HS-5 (cell line): ENCODE measurements at regions not wholly inside any gene's neighbourhood (a gene's known extent, or its start where the extent isn't known, plus 50 kb on each side); places are given as distances from the start of the nearest gene placed in this dataset.

Source experiments
- DNase-seq: peaks from one replicate; pipeline ENCODE4 v3.0.0-alpha.2; 2012; ENCODE audit warnings: low read depth

GRCh38 chr15:69740684-69741083 is 288.1 kb downstream of the RPLP1 start:
- no peak for DNase-seq

GRCh38 chr15:69742361-69742760 is 289.7 kb downstream of the RPLP1 start:
- DNase-seq: no peak

GRCh38 chr15:69743091-69743490 is 290.5 kb downstream of the RPLP1 start:
- no peak for DNase-seq

- DNase-seq: no peak
These were observed 292.0 kb downstream of the RPLP1 start for GRCh38 chr15:69744391-69745162.

- DNase-seq: no peak
These were observed 294.6 kb downstream of the RPLP1 start for GRCh38 chr15:69747193-69747592.

- no peak for DNase-seq
These were observed 295.5 kb downstream of the RPLP1 start for GRCh38 chr15:69748131-69748530.

GRCh38 chr15:69748576-69749185 is 296.1 kb downstream of the RPLP1 start:
- no peak for DNase-seq

GRCh38 chr15:69749274-69749673 is 296.7 kb downstream of the RPLP1 start:
- DNase-seq: no peak

- no peak for DNase-seq
These were observed 297.2 kb downstream of the RPLP1 start for GRCh38 chr15:69749797-69750196.

GRCh38 chr15:69750253-69750652 is 297.6 kb downstream of the RPLP1 start:
- no peak for DNase-seq

- no peak for DNase-seq
These were observed 298.5 kb downstream of the RPLP1 start for GRCh38 chr15:69751147-69751546.

GRCh38 chr15:69751566-69751965 is 298.9 kb downstream of the RPLP1 start:
- no peak for DNase-seq

- DNase-seq: no peak
These were observed 301.2 kb downstream of the RPLP1 start for GRCh38 chr15:69753867-69754266.

- no peak for DNase-seq
These were observed 301.7 kb downstream of the RPLP1 start for GRCh38 chr15:69754313-69754712.

GRCh38 chr15:69755551-69756310 is 303.1 kb downstream of the RPLP1 start:
- DNase-seq: no peak

- no peak for DNase-seq
These were observed 303.8 kb downstream of the RPLP1 start for GRCh38 chr15:69756440-69756839.

GRCh38 chr15:69757186-69757585 is 304.6 kb downstream of the RPLP1 start:
- no peak for DNase-seq

- DNase-seq: no peak
These were observed 305.7 kb downstream of the RPLP1 start for GRCh38 chr15:69758291-69758771.

- no peak for DNase-seq
These were observed 306.5 kb downstream of the RPLP1 start for GRCh38 chr15:69758810-69759790.

GRCh38 chr15:69760258-69760845 is 307.7 kb downstream of the RPLP1 start:
- DNase-seq: no peak

GRCh38 chr15:69760890-69761568 is 308.4 kb downstream of the RPLP1 start:
- DNase-seq: peak; percentile 92
